GM10248 (cell line): ENCODE measurements at regions not wholly inside any gene's neighbourhood (a gene's known extent, or its start where the extent isn't known, plus 50 kb on each side); places are given as distances from the start of the nearest gene placed in this dataset.

Source experiments
- CTCF ChIA-PET: fragments of 300-600 bp; sonication (Branson Sonifier 250); formaldehyde crosslinking; extraction: SDS; loops from one replicate; lab custom pipeline; 2021; ENCODE audit warnings: antibody characterized with exemption; lab: Yijun Ruan, JAX
- POLR2A ChIA-PET: fragments of 350-650 bp; sonication (Branson Sonifier 250); formaldehyde crosslinking; extraction: SDS; loops from one replicate; lab custom pipeline; 2020; ENCODE audit warnings: antibody characterized with exemption; lab: Yijun Ruan, JAX
- DNase-seq: peaks from one replicate; pipeline ENCODE4 v3.0.0; 2012; ENCODE audit errors: extremely low spot score
- TF ChIP-seq, protein P1 (sequence below): IDR thresholded peaks from 2 replicates; pipeline ENCODE4 v1.5.1; 2012; ENCODE audit warnings: mild to moderate bottlenecking, low read depth; ENCODE audit errors: extremely low read depth, missing control alignments, control extremely low read depth

- peak; percentile 19 for DNase-seq
- CTCF ChIA-PET, result interaction anchor here (1.2 to 1.4 kb wide), 5 partner anchors 9 to 21 kb away, joined by 3 to 4 read pairs (median 3); no protein-coding TSS in a partner anchor
- POLR2A ChIA-PET, result no interaction called here
- TF ChIP-seq, protein P1, sequence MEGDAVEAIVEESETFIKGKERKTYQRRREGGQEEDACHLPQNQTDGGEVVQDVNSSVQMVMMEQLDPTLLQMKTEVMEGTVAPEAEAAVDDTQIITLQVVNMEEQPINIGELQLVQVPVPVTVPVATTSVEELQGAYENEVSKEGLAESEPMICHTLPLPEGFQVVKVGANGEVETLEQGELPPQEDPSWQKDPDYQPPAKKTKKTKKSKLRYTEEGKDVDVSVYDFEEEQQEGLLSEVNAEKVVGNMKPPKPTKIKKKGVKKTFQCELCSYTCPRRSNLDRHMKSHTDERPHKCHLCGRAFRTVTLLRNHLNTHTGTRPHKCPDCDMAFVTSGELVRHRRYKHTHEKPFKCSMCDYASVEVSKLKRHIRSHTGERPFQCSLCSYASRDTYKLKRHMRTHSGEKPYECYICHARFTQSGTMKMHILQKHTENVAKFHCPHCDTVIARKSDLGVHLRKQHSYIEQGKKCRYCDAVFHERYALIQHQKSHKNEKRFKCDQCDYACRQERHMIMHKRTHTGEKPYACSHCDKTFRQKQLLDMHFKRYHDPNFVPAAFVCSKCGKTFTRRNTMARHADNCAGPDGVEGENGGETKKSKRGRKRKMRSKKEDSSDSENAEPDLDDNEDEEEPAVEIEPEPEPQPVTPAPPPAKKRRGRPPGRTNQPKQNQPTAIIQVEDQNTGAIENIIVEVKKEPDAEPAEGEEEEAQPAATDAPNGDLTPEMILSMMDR, result peak; percentile 91
Measured at GRCh38 chr10:53601260-53601875, 828.8 kb upstream of the MBL2 start.

- ChIA-PET POLR2A (no interaction called here), CTCF (interaction anchor here (0.8 kb wide), 1 partner anchor 10 kb away, joined by 3 read pairs; no protein-coding TSS in a partner anchor)
- DNase-seq, result no peak
- TF ChIP-seq, protein P1, result no peak
Measured at GRCh38 chr10:53598914-53599313, 826.3 kb upstream of the MBL2 start.

GRCh38 chr10:53597835-53598251, 825.3 kb upstream of the MBL2 start:
- ChIA-PET POLR2A (no interaction called here), CTCF (interaction anchor here (1.2 to 1.7 kb wide), 2 partner anchors 8 to 26 kb away, joined by 3 to 4 read pairs; no protein-coding TSS in a partner anchor)
- TF ChIP-seq, protein P1, result no peak
- DNase-seq, result no peak

DNA sequence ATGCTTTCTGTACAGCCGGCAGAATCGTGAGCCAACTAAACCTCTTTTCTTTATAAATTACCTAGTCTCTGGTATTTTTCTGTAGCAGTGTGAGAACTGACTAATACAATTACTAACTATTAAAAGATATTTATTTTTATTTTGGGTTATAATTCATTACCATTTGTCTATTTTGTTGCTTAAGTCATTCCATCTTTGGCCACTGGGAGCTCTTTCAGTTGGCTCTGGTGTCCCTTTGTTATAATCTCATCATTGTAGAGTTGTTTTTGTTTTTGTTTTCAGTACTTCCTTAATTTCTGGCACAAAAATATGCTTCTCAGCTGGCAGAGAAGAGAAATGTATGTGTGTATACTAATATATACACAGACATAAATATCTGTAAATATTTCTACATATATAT, 807.9 kb upstream of the MBL2 start:
- DNase-seq, result no peak
- TF ChIP-seq, protein P1, result no peak
- CTCF ChIA-PET, result interaction anchor here (1.0 kb wide), 1 partner anchor 20 kb away, joined by 3 read pairs; no protein-coding TSS in a partner anchor
- POLR2A ChIA-PET, result no interaction called here

GRCh38 chr10:53579773-53580172, 807.2 kb upstream of the MBL2 start:
- TF ChIP-seq, protein P1, result no peak
- POLR2A ChIA-PET, result no interaction called here
- no peak for DNase-seq
- CTCF ChIA-PET, result no interaction called here

GRCh38 chr10:53574024-53574423, 801.4 kb upstream of the MBL2 start:
- TF ChIP-seq, protein P1, result no peak
- no peak for DNase-seq
- ChIA-PET CTCF (no interaction called here), POLR2A (no interaction called here)
